ENCODE measurements at regions not wholly inside any gene's neighbourhood (a gene's known extent, or its start where the extent isn't known, plus 50 kb on each side); places are given as distances from the start of the nearest gene placed in this dataset.

GRCh38 chr18:51658436-51658835, 461.0 kb upstream of the MEX3C start:
- Histone ChIP-seq H4K91ac (replicated peaks; ENCODE audit: insufficient read length, low read length) (no peak overlapping the region), H2BK15ac (ENCODE audit: low read length) (no peak overlapping the region), H2BK5ac (ENCODE audit: low read depth, low read length) (no peak overlapping the region; the same call in 1 of the 2 replicates), H3K79me2 (ENCODE audit: control insufficient read depth in 1 of 2, insufficient read depth in 2 of 2, low read length in 2 of 2) (no peaks in the 10 kb centered on the region), H4K8ac (ENCODE audit: extremely low read depth, insufficient read depth, low read length) (no peak overlapping the region), H3K14ac (ENCODE audit: insufficient read length) (no peak overlapping the region), H3K79me1 (ENCODE audit: low read depth, low read length) (no peaks in the 10 kb centered on the region), H3K18ac (ENCODE audit: extremely low read depth, low read length) (no peak overlapping the region), H4K20me1 (replicated peaks in 1 of 2; ENCODE audit: control insufficient read depth in 1 of 2, insufficient read depth in 2 of 2, low read length in 2 of 2) (no peaks in the 10 kb centered on the region), H3K56ac (replicated peaks; ENCODE audit: insufficient read length, low read depth, low read length) (no peak overlapping the region), H3K36me3 (ENCODE audit: control insufficient read depth in 2 of 4, insufficient read depth in 4 of 4, low read length in 3 of 4) (no peaks in the 10 kb centered on the region), H3K23me2 (ENCODE audit: low read depth, low read length) (no peaks in the 10 kb centered on the region), H2AK5ac (ENCODE audit: low read depth, low read length) (no peak overlapping the region), H3K4ac (replicated peaks; ENCODE audit: insufficient read length, low read depth, low read length) (no peak overlapping the region), H3K23ac (ENCODE audit: insufficient read length) (no peak overlapping the region), H2BK12ac (ENCODE audit: low read depth, low read length) (no peak overlapping the region), H4K5ac (ENCODE audit: insufficient read length, low read depth, low read length) (no peak overlapping the region), H3K4me3 (ENCODE audit: extremely low read depth in 1 of 4, insufficient read depth in 2 of 4, low read depth in 3 of 4, low read length in 4 of 4) (no peak overlapping the region), H2BK20ac (ENCODE audit: low read length) (peak overlapping the region; percentile 83; the same call in 1 of the 2 replicates), H3K4me1 (replicated peaks in 1 of 4; ENCODE audit: control insufficient read depth in 3 of 4, insufficient read depth in 4 of 4, low read length in 3 of 4) (peaks cover 4 to 16% (median 12%) of the 10 kb centered on the region in 4 experiments), H3K27me3 (replicated peaks in 1 of 4; ENCODE audit: control insufficient read depth in 3 of 4, extremely low read depth in 1 of 4, insufficient read depth in 3 of 4, low read length in 3 of 4) (no peaks in the 10 kb centered on the region; a peak in 2 of 7 replicates), H3K4me2 (ENCODE audit: insufficient read depth in 1 of 2, low read depth in 2 of 2, low read length in 2 of 2) (no peak overlapping the region), H3K27ac (ENCODE audit: low read depth, low read length) (no peak overlapping the region), H2BK120ac (replicated peaks; ENCODE audit: low read depth, low read length) (no peak overlapping the region), H3K9me3 (ENCODE audit: insufficient read depth in 2 of 2, low read depth in 1 of 2, low read length in 1 of 2) (no peaks in the 10 kb centered on the region), H2AFZ (ENCODE audit: low read length) (no peak overlapping the region), H3K9ac (replicated peaks in 1 of 4; ENCODE audit: extremely low read depth in 1 of 4, low read depth in 3 of 4, low read length in 3 of 4) (no peak overlapping the region)
- ChIA-PET CTCF (ENCODE audit: partially characterized antibody) (no interaction called here), POLR2A (ENCODE audit: partially characterized antibody) (no interaction called here)
- 86% methylated on average over 4 of the region's 4 CpGs; no CpG with 5 or more reads in 1 of the 2 experiments for WGBS, 2 experiments (ENCODE audit: extremely low coverage in 1 of 2, insufficient coverage in 1 of 2, insufficient read length in 1 of 2, insufficient replicate concordance in 2 of 2, low coverage in 1 of 2, low lambda C conversion rate in 2 of 2, missing lambda C conversion rate in 1 of 2)
- FAIRE-seq (no peak), DNase-seq (ENCODE audit: low read depth in 1 of 2, low spot score in 2 of 2) (no peak)
- TF ChIP-seq ZNF274 (IDR thresholded peaks at IDR 0.05; ENCODE audit: borderline replicate concordance, extremely low read depth, low read length) (no peak), SRF (IDR thresholded peaks at IDR 0.05; ENCODE audit: low read depth, low read length) (no peak), TAF1 (IDR thresholded peaks at IDR 0.05; ENCODE audit: low read depth, low read length) (no peak), GTF2F1 (IDR thresholded peaks at IDR 0.05; ENCODE audit: borderline replicate concordance, low read depth, low read length) (no peak), USF2 (IDR thresholded peaks at IDR 0.05; ENCODE audit: low read length) (no peak), CTBP2 (IDR thresholded peaks at IDR 0.05; ENCODE audit: borderline replicate concordance, insufficient read depth, insufficient read length, low read length) (no peak), KDM5A (IDR thresholded peaks at IDR 0.05; ENCODE audit: low read length) (no peak), ASH2L (IDR thresholded peaks at IDR 0.05; ENCODE audit: low read length) (no peak), MAFK (IDR thresholded peaks at IDR 0.05; ENCODE audit: low read depth, low read length) (no peak)
- TF ChIP-seq, protein P1, sequence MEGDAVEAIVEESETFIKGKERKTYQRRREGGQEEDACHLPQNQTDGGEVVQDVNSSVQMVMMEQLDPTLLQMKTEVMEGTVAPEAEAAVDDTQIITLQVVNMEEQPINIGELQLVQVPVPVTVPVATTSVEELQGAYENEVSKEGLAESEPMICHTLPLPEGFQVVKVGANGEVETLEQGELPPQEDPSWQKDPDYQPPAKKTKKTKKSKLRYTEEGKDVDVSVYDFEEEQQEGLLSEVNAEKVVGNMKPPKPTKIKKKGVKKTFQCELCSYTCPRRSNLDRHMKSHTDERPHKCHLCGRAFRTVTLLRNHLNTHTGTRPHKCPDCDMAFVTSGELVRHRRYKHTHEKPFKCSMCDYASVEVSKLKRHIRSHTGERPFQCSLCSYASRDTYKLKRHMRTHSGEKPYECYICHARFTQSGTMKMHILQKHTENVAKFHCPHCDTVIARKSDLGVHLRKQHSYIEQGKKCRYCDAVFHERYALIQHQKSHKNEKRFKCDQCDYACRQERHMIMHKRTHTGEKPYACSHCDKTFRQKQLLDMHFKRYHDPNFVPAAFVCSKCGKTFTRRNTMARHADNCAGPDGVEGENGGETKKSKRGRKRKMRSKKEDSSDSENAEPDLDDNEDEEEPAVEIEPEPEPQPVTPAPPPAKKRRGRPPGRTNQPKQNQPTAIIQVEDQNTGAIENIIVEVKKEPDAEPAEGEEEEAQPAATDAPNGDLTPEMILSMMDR (IDR thresholded peaks at IDR 0.05; ENCODE audit: control extremely low read depth in 1 of 3, insufficient read depth in 1 of 3, low read depth in 1 of 3, low read length in 3 of 3): no peak
